ENCODE measurements at regions not wholly inside any gene's neighbourhood (a gene's known extent, or its start where the extent isn't known, plus 50 kb on each side); places are given as distances from the start of the nearest gene placed in this dataset.
"Not testable (repeated sequence)": the region's sequence is repeated elsewhere in the genome, so short reads cannot be mapped to it uniquely, and the experiment has no call there.

DNA sequence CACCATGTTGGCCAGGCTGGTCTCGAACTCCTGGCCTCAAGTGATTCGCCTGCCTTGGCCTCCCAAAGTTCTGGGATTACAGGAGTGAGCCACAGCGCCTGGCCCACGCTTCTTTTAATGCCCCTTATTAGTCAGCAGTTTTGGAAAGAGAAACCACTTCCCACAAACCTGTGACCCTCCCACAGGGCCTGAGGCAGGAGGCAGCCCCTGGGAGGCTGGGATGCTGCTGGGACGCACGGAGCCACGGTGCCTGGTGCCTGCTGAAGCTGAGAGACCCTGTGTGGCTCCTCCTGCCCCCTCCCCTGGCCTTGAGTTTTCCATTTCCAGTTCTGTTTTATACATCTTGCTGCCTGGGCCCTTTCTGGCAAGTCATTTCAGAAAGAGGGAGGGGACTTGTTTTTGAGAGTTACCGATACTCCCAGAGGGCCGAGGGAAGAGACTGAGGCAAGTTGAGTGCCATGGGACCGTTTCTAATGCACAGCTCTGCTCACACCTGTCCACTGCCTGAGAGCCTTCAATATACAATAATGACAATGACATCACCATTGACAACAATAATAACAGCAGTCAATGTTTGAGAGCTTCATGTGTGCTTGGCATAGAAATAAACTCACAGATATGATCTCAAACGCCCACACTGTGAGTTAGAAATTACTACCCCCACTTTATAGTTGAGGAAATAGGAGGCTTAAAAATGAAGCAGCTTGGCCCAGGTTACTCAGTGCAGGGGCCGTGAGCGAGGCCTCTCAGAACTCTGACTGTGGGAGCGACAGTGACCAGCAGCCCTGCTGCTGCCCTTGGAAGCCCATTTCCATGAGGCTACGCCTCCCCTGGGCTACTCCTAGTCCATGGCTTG, 78.1 kb upstream of the YWHAQ start:
- no peak for DNase-seq (ENCODE audit: low read depth in 2 of 2)

DNA sequence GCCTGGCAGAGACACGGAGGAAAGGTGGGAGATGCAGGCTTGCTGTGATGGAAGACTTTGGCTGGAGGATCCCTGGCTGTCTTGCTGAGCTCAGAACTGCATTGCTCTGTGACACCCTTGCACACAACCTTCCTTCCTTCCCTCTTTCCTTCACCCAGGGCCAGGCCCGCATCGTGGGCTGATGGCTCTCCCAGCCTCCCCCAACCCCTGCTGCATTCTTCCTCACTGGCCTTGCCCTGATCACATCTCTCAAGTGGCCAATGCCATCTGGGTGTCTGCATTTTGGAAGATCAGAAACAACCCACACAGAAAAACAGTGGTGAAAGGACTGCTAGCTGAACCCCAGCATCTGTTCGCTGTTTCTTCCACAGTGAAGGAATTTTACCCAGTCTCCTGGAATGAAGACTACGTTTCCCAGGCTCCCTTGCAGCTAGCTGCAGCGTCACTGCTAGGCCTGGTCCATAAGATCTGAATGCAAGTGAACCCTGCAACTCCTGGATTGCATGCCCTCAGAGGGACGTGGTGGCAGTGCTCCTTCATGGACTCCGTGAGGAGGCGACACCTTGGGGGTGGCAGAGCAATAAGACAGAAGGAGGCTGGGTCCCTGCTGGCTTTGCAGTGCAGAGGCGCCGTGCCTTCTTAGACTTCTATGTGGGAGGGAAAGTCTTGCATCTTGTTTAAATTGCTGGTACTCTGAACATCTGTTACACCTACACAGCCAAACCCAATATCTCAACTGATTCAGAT, 78.9 kb upstream of the YWHAQ start:
- DNase-seq (ENCODE audit: low read depth in 2 of 2): no peak

DNA sequence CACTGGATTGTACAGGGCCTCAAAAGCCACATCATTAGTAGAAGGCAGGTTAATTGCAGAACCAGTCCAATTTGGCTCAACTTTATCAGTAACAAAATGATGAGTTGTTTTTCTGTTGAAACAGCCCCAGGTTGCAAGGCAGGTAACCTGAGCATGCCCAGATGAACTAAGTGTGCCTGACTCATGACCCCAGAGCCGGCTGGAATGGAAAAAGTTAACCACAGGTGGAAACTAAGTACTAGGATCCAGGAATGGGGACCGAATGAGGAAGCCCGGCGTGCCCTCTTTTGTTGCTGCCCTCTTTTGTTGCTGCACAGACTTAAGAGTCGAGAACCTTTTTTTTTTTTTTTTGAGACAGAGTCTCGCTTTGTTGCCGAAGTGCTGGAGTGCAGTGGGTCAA, 79.5 kb upstream of the YWHAQ start:
- DNase-seq (ENCODE audit: low read depth in 2 of 2): no peak

DNA sequence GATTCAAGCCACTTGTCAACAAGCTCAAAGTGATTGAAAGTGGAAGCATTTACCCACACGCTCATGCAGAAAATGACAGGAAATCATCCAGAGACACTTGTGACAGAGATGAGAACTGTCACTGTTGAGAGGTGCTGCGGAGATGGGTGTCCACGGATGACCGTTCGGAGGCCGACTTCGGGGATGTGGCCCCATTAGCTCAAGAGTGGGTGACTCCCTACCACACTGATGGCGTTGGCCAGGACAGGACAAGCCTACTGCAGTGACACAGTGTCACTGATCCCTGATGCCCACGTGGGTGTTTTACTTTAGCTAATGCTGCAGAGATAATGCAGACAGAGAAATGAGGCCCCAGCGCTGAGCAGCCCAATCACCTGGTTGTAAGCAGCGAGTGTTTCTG, 81.5 kb upstream of the YWHAQ start:
- no peak for DNase-seq (ENCODE audit: low read depth in 2 of 2)

DNA sequence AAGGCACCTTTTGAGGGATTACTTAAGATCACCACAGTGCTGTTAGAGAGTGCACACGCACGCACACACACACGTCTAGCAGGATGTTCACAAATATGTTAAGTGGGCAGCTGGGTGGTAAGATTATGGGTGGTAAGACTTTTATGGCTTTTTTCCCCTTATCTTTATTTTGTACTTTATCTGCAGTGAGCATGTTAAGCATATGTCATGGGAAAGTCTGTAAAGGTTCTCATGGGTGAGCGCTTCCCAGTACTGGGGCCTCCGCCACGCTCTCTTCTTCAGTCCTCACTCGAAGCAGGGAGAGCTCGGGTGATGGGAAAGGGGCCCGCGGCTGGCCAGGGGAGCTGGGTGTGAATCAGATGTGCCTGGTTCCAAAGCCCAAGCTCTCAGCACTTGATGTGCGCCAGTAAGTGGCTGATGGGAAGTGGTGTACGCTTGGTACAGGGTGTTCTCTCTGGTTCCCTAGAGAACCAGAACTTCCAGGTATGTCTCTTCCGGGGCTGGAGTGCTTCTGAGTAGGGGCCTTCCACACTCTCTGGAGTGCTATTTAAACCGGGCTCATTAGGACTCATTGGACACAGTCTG, 83.9 kb upstream of the YWHAQ start:
- no peak for DNase-seq (ENCODE audit: low read depth in 2 of 2)

DNA sequence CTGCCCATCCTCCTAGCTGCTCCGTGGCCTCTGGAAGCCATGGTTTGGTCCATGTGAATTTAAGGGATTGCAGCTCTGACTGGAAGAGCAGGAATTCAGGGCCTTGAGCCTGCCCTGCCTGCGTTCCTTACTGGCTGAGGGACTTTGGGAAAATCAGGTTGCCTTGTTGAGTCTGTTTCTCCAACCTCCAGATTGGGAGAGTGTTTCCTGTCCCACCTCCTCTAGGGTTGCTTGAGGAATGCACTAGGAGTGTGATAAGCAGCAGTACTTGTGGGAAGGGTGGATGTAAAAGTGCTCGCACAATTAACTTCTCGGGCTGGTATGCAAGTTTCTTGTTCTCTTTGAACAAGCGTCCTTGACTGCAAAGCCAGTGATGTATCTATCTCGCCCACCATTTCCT, 84.4 kb upstream of the YWHAQ start:
- no peak for DNase-seq (ENCODE audit: low read depth in 2 of 2)

DNA sequence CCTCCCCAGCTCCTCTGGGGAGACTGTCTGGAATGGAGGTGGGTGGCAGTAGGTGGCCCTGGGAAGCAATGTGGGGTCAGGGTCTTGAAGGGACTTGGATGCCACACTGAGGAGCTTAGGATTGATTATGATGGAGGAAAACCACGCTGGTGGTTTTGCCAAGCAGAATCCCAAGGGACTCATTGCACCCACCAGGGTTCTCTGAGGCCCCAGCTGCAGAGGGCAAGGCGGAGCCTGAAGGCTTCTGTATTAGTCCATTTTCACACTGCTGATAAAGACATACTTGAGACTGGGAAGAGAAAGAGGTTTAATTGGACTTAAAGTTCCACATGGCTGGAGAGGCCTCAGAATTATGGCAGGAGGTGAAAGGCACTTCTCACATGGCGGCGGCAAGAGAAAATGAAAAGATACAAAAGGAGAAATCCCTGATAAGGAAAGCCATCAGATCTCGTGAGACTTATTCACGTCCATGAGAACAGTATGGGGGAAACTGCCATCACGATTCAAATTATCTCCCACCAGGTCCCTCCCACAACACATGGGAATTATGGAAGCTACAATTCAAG, 87.2 kb upstream of the YWHAQ start:
- DNase-seq (ENCODE audit: low read depth in 2 of 2): no peak

DNA sequence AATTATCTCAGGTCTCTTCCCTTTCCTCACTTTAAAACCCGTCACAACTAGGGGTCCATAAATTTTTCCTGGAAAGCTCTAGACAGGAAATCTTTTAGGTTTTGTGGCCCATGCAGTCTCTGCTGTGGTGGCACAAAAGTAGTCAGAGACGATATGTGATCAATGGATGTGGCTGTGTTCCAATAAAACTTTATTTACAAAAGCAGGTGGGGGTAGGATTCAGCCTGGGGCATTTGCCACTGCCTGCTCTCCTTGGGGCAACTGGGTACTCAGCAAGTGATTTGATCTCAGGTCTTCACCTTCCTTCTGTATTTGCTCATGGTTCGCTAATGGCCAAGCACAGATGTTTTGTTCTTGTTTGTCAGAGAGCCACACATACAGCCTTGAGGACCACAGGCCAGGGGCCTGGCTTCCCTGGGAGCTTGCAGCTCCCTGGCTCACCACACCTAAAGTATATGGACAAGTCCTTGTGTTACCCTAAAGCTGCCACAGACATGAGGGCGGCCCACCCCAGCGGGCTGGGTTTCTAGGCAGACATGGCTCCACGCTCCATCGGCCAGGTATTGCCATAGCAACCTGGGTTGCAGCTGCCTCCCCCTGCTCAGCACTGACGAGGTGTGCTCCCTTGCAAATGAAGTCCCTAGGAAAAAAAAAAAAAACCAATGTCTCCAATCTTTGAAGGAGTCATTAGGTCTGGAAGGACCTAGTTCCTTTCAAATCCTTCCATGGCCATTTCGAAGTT, 89.7 kb upstream of the YWHAQ start:
- no peak for DNase-seq (ENCODE audit: low read depth in 2 of 2)

DNA sequence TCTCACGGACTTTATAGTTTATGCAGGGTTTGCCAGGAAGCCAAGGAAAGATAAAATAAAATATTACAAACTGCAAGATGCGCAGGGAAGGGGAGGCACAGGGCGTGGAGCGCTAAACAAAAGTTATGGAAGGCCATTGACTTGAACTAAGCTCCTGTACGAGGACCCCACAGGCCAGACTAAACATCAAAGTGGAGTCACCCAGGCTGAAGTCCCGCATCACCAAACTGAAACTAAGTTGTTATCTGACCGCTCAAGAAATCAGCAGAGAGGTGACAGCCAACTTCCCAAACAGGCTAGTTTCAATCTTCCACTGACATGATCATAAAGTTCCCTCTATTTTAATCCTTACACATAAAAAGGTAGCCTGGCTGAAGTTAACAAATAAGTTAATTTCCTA, 90.5 kb upstream of the YWHAQ start:
- DNase-seq (ENCODE audit: low read depth in 2 of 2): no peak

DNA sequence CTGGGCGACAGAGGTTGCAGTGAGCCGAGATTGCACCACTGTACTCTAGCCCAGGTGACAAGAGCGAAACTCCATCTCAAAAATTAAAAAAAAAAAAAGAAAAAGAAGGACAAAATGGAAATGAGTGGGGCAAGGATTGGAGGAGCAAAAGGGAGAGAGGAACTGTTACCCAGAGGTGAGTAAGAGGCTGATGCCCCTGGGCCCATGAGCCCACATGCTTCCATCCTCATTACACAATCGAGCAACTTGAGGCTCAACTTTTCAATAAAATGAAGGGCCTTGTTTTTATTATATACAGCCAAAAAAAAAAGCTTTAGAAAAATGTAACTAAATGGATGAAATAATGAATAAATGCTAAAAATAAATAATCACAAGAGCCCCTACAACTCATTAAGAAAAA, 91.7 kb upstream of the YWHAQ start:
- no peak for DNase-seq (ENCODE audit: low read depth in 2 of 2)

DNA sequence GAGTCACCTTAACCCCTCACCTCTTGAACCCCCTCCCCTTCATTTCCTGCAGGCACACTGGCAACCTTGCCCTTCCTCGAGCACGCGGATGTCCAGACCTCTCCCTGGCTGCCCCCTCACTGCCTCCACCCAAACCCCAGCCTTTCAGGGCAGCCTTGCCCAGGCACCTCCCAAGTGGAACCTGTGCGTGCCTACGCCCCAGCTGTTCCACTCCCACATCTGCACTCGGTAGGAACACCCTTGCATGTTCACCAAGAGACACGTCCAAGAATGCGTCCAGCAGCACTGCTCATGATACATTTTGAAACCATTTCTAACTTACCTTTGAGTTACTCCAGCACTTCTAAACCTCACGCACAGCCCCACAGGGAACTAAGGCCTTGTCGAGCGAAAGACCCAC, 93.8 kb upstream of the YWHAQ start:
- no peak for DNase-seq (ENCODE audit: low read depth in 2 of 2)

DNA sequence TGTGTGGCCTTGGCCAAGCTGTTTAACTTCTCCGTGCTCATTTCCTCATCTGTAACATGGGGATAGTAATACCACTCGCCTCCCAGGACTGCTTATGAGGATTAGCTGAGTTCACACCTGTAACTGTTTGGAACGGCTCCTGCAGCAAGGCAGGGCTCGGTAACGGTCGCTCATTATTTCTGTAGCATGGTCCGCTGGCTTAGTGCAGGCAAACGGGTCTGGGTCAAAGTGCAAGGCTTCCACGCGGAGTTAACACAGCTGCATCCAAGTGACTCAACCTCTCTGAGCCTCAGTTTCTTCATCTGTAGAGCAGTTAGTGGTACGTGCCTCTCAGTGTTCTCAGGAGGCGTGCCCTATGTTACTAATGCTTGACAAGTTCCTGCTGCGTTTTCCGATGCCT, 94.3 kb upstream of the YWHAQ start:
- DNase-seq (ENCODE audit: low read depth in 2 of 2): no peak

DNA sequence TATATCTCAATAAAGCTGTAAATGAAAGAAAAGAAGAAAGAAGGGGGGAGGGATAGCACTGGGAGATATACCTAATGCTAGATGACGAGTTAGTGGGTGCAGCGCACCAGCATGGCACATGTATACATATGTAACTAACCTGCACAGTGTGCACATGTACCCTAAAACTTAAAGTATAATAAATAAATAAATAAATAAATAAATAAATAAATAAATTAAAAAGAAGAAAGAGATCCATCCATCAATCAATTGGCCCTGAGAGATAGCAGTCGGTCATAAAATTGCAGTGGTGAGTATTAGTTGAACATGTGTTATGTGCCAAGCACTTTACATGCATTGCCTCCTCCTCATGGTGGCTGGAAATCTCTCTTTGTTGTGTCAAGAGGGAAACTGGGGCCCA, 95.2 kb upstream of the YWHAQ start:
- DNase-seq (ENCODE audit: low read depth in 2 of 2): not testable (repeated sequence)

DNA sequence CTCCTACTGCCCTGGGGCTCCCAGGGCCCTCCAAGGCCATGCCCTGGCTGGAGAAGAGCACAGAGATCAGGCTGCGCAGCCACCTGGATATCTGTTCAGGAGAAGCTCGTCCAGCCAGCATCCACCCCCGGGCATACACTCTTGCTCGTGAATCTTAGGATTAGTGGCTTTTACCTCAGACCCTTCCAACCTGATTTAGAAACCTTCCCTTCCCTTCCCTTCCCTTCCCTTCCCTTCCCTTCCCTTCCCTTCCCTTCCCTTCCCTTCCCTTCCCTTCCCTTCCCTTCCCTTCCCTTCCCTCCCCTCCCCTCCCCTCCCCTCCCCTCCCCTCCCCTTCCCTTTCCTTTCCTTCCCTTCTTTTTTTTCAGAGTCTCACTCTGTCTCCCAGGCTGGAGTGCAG, 99.7 kb upstream of the YWHAQ start:
- not testable (repeated sequence) for DNase-seq (ENCODE audit: low read depth in 2 of 2)

DNA sequence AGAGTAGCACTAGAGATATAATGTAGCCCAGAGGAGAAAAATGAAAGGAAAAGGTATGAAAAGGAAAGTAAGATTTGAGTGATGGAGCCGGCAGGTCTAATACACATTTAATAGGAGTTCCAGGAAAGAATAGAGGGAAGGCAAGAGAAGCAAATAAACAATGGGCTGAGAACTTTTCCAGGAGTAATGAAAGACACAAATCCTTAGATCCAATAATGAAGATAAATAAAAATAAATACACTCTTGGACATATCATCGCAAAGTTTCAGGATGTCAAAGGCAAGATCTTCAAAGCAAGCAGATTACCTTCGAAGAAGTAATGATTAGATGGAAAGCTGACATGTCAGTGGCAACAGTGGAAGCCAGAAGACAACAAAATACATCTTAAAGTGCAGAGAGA, 102.0 kb upstream of the YWHAQ start:
- DNase-seq (ENCODE audit: low read depth in 2 of 2): no peak

DNA sequence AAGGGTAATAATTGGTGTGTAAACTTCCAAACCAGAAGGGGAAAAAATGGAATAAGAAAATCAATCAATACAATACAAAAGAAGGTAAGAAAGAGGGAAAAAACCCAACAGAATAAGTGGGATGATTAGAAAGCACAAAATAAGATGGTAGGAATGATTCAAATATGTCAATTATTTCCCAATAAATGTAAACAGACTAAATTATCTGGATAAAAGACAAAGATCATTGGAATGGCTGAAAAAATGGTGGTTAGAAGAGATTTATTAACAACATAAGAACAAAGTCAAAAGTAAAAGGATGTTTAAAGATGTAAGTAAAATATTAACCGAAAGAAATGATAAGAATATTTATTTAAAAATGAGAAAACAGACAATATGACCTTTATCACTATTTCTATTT, 103.5 kb upstream of the YWHAQ start:
- DNase-seq (ENCODE audit: low read depth in 2 of 2): no peak

DNA sequence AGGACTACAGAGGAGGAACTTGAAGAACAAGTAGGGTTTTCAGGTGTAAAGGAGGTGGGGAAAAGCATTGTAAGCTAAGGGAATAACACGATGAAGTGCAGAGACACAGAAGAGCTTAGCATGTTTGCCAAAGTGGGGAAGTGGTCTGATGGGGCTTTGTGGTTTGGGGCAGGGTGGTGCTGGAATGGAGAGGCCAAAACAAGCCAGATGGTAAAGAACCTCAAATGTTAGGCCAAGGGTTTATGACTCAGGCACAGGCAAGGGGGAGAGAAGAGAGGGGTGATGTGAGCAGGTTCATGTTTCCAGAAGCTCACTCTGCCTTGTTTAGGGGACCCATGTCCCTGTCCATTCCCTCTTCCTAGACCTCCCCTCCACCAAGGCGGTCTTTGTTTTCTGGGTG, 104.5 kb upstream of the YWHAQ start:
- no peak for DNase-seq (ENCODE audit: low read depth in 2 of 2)

DNA sequence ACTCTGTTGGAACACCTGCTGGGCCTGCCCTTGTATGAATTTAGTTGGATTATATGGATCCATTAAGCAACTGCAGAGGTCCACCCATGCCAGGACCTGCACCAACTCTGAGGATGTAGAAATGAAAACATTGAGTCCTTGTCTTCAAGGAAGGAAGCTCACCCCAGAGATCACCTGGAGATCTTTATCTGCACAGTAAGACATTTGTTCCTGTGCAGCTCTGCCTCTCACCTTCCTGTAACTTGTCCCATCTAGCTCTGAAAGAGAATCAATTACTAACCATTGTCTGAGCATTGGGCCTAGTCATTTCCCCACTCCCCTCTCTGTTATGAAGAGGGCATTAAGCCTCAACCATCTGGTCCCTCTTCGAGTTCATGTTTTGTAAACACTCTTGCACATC, 105.2 kb upstream of the YWHAQ start:
- DNase-seq (ENCODE audit: low read depth in 2 of 2): no peak

DNA sequence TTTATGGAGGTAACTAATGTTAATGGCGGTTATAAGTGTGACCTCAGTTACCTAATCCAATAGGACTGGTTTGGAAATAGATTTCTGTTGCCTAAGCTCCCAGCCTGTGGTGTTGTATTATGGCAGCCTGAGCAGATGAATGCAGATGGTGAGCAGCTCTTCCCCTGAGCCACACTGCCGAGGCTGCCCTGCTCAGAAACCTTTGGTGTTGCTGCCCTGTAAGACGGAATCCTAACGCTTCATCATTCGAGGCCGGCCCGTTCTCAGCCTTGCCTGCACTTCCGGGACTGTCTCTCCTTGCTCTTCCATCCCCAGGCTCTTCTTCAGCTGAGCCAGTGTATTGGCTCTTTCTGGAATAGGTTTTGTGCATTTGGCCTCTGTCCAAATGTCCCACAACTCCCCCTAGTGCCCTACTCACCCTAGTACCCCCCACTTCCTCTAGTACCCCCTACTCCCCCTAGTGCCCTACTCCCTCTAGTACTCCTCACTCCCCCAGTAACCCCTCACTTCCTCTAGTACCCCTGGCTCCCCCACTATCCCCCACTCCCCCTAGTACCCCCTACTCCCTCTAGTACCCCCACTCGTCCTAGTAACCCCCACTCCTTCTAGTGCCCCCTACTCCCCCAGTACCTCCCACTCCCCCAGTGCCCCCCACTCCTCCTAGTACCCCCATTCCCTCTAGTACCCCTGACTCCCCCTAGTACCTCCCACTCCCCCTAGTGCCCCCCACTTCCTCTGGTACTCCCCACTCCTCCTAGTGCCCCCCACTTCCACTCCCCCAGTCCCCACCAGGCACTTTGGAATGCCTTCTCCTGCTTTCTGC, 106.0 kb upstream of the TAF1B start:
- DNase-seq (ENCODE audit: low read depth in 2 of 2): no peak

DNA sequence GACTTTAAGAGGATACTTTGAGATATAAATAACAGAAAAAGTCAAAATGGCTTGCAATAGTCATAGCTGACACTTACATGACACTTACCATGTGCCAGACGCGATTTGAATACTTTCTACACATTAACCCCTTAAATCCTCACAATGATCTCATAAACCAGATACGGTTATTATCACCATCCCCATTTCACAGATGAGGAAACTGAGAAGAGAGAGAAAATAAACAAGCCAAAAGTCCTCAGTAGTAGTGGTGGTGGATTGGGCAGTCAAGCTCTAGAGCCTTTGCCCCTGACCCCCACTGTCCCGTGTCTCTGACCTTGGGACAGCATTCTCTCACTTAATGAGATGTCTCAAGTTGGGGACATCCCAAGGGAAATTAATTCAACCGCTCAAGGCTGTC, 105.2 kb upstream of the TAF1B start:
- no peak for DNase-seq (ENCODE audit: low read depth in 2 of 2)

Data from stimulated activated CD4-positive, alpha-beta T cell treated with anti-CD3 and anti-CD28 coated beads, Interleukin-1b, Interleukin-23, amount 100 ng/mL, for 1 hour (primary cell).